Duodenal mucosa (tissue), 2 donors: ENCODE measurements at regions not wholly inside any gene's neighbourhood (a gene's known extent, or its start where the extent isn't known, plus 50 kb on each side); places are given as distances from the start of the nearest gene placed in this dataset.

ENCODE experiments used
- H3K27ac ChIP-seq: one replicate; pipeline ENCODE4 v1.7.0; 2013; ENCODE audit warnings: low read depth, low read length
- H3K27me3 ChIP-seq, 2 donors: one replicate each; pipeline ENCODE4 v1.7.0; 2013; ENCODE audit warnings: low read length in 2 of 2, control low read depth in 1 of 2; ENCODE audit not compliant: insufficient read depth in 2 of 2, control insufficient read depth in 1 of 2
- H3K36me3 ChIP-seq, 2 donors: one replicate each; pipeline ENCODE4 v1.7.0; 2013; ENCODE audit warnings: low read length in 2 of 2, control low read depth in 1 of 2; ENCODE audit not compliant: insufficient read depth in 2 of 2, control insufficient read depth in 1 of 2
- H3K4me1 ChIP-seq, 2 donors: one replicate each; pipeline ENCODE4 v1.7.0; 2013; ENCODE audit warnings: low read length in 2 of 2, control low read depth in 1 of 2; ENCODE audit not compliant: insufficient read depth in 2 of 2, control insufficient read depth in 1 of 2
- H3K4me3 ChIP-seq, 2 donors: one replicate each; pipeline ENCODE4 v1.7.0; 2013; ENCODE audit warnings: low read length in 2 of 2, low read depth in 1 of 2
- H3K9ac ChIP-seq, 2 donors: one replicate each; pipeline ENCODE4 v1.7.0; 2013; ENCODE audit warnings: low read length in 2 of 2, low read depth in 1 of 2
- H3K9me3 ChIP-seq, 2 donors: one replicate each; pipeline ENCODE4 v1.7.0; 2013; ENCODE audit warnings: low read length in 2 of 2, control low read depth in 1 of 2; ENCODE audit not compliant: control insufficient read depth in 1 of 2

DNA sequence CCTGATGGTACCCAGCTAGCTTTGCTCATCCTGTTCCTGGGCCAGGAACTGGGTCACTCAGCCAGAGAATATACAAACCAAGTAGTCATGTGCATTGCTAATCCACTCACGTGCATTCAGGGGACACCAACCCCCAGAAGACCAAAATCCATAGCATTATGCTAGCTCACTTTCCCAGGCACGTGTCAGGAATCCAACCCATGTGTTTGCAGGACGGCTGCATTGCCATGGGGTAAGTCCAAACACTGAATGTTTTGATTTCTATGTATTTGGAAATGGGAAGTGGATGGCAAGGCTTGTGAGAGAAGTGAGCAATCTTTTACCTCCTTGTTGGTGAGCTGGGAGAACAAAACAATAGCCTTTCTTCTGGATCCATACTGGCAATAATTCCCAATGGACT is 87.1 kb upstream of the FOXN3 start:
- no peak overlapping the region for H3K27ac ChIP-seq
- peaks cover 8 to 14% of the 10 kb centered on the region in 2 donors for H3K4me1 ChIP-seq
- peaks cover 0 to 6% of the 10 kb centered on the region in 2 donors for H3K36me3 ChIP-seq

GRCh38 chr14:89503431-89503996 is 86.5 kb upstream of the FOXN3 start:
- H3K9me3 ChIP-seq, result no peaks in the 10 kb centered on the region
- H3K27me3 ChIP-seq, result no peaks in the 10 kb centered on the region
- no peak overlapping the region for H3K4me3 ChIP-seq
- H3K4me1 ChIP-seq, result peaks cover 8 to 13% of the 10 kb centered on the region in 2 donors
- no peak overlapping the region for H3K27ac ChIP-seq
- peaks cover 0 to 6% of the 10 kb centered on the region in 2 donors for H3K36me3 ChIP-seq
- H3K9ac ChIP-seq, result no peak overlapping the region

More for the DNA sequence above, 87.1 kb upstream of the FOXN3 start:
- H3K9me3 ChIP-seq, result no peaks in the 10 kb centered on the region
- H3K4me3 ChIP-seq, result no peak overlapping the region
- H3K9ac ChIP-seq, result no peak overlapping the region
- no peaks in the 10 kb centered on the region for H3K27me3 ChIP-seq

DNA sequence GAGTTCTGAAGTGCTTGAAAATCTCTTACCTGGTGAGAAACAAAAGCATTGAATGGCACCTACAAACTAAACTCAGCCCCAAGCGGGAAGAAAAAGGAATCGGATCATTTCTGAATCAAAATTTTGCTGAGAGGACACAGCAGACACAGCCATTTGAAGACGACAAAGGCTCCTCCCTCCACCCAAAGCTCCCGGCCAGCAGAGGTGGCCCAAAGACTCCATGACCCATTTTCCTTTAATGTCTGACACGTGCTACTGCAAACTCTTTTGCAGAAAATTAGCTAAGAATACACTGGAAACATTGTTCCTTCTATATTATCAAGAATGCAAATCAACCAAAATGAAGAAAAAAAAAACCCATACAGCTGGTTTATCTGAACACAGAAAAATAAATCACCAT is 85.9 kb upstream of the FOXN3 start:
- H3K9me3 ChIP-seq, result no peaks in the 10 kb centered on the region

DNA sequence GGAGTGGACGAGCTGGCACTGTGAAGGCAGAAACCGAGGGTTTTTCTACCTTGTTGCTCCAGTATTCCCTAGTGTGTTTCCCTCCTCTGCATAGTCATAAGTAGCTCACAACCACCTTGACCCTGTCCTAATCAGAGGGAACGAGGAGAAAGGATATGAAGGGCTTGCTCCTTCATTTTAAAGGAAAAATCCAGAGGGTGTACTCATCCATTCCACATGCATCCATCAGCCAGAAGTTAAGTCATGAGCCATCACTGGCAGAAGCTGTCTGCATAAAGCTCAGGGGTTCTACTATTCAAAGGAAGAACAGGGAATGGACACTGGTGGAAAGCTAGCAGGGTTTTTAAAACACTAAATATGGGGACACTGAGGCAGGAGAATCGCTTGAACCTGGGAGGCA is 84.3 kb upstream of the FOXN3 start:
- H3K27me3 ChIP-seq, result no peaks in the 10 kb centered on the region
- no peak overlapping the region for H3K9ac ChIP-seq
- H3K36me3 ChIP-seq, result peaks cover 0 to 6% of the 10 kb centered on the region in 2 donors
- no peak overlapping the region for H3K4me3 ChIP-seq
- peaks cover 7 to 8% of the 10 kb centered on the region in 2 donors for H3K4me1 ChIP-seq
- H3K27ac ChIP-seq, result no peak overlapping the region
- H3K9me3 ChIP-seq, result no peaks in the 10 kb centered on the region

More for the DNA sequence above, 85.9 kb upstream of the FOXN3 start:
- Histone ChIP-seq H3K4me3 (no peak overlapping the region), H3K36me3 (peaks cover 0 to 6% of the 10 kb centered on the region in 2 donors), H3K27ac (no peak overlapping the region), H3K4me1 (peaks cover 7 to 8% of the 10 kb centered on the region in 2 donors), H3K9ac (no peak overlapping the region), H3K27me3 (no peaks in the 10 kb centered on the region)

DNA sequence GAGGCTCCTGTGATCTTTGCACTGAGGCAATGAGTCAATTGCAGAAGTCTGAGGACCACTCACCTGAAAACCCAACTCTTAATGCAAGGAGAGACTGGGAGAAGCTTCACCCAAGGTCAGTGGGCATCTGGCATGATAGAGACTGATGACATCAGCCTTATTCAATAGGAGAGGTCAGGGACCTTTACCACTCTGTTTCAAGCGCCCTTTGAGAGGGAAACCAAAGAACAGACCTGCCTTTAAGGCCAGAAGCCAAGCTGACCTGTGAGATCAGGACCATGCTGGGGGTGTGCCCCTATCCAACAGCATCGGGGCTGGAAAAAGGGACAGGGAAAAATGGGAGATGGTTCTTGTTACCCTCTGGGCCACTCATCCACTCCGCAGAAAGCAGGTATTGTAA is 83.3 kb upstream of the FOXN3 start:
- Histone ChIP-seq H3K9me3 (no peaks in the 10 kb centered on the region), H3K9ac (no peak overlapping the region), H3K36me3 (peaks cover 0 to 6% of the 10 kb centered on the region in 2 donors), H3K27me3 (no peaks in the 10 kb centered on the region), H3K4me1 (peaks cover 7 to 8% of the 10 kb centered on the region in 2 donors), H3K27ac (no peak overlapping the region), H3K4me3 (no peak overlapping the region)

- Histone ChIP-seq H3K4me3 (no peak overlapping the region), H3K27me3 (no peaks in the 10 kb centered on the region), H3K4me1 (peaks cover 0 to 4% of the 10 kb centered on the region in 2 donors), H3K9me3 (no peaks in the 10 kb centered on the region), H3K27ac (no peak overlapping the region), H3K36me3 (peaks cover 0 to 6% of the 10 kb centered on the region in 2 donors), H3K9ac (no peak overlapping the region)
Observed at GRCh38 chr14:89498878-89499277, 81.8 kb upstream of the FOXN3 start.

DNA sequence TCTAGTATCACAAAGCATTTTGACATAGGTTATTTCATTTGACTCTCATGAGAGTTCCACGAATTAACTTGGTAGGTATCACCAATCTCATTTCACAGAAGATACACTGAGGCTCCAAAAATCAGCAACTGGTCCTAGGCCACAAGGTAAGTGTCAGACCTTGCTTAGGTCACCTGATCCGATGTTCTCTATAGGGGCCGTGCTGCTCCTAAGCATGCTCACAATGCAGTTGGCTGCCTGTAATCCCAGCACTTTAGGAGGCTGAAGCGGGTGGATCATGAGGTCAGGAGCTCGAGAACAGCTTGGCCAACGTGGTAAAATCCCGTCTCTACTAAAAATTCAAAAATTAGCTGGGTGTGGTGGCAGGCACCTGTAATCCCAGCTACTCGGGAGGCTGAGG is 78.7 kb upstream of the FOXN3 start:
- no peak overlapping the region for H3K4me3 ChIP-seq

DNA sequence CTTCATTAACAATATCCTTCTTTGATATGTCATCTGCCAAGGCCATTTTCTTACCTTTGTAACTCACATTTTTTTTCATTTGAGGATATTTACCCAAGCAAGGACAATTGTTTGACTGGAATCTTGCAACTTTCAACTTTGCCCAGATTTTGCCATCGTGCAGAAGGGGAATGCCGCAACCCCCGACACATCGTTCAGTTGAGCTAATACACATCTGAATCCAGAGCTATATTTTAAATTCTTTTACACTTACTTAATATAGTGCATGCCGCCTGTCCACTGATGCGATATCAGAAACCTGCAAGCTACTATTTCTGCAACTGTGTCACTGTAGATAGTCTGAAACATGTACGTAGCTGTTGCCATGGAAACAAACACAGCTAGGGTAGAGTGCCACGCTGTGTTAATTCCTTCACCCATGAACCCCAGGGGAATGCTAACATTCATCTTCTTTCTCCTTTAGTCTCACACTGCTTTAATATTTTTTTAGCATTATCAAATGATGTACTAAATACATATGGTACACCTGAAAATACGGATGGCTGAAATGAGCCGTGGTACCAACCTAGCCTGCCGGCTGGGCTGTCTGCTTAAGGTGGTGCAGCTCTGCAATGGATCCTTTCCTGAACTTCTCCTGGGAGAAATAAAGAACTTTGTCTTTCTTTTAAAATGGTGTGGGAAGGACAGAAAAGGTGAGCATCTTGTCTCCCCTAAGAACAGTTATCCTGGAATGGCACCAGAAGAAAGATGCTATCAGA is 77.0 kb upstream of the FOXN3 start:
- Histone ChIP-seq H3K27me3 (no peaks in the 10 kb centered on the region), H3K27ac (no peak overlapping the region), H3K4me1 (no peaks in the 10 kb centered on the region), H3K36me3 (no peaks in the 10 kb centered on the region), H3K4me3 (no peak overlapping the region), H3K9ac (no peak overlapping the region), H3K9me3 (no peaks in the 10 kb centered on the region)

More for the DNA sequence above, 78.7 kb upstream of the FOXN3 start:
- Histone ChIP-seq H3K4me1 (no peaks in the 10 kb centered on the region), H3K27me3 (no peaks in the 10 kb centered on the region), H3K36me3 (peaks cover 0 to 4% of the 10 kb centered on the region in 2 donors), H3K9me3 (no peaks in the 10 kb centered on the region), H3K9ac (no peak overlapping the region), H3K27ac (no peak overlapping the region)

- H3K9me3 ChIP-seq, result no peaks in the 10 kb centered on the region
- no peaks in the 10 kb centered on the region for H3K4me1 ChIP-seq
- no peak overlapping the region for H3K9ac ChIP-seq
- no peak overlapping the region for H3K27ac ChIP-seq
- H3K36me3 ChIP-seq, result no peaks in the 10 kb centered on the region
- H3K4me3 ChIP-seq, result no peak overlapping the region
- H3K27me3 ChIP-seq, result no peaks in the 10 kb centered on the region
Observed at GRCh38 chr14:89493406-89493805, 76.4 kb upstream of the FOXN3 start.

GRCh38 chr14:89491711-89492381 is 74.8 kb upstream of the FOXN3 start:
- H3K27me3 ChIP-seq, result no peaks in the 10 kb centered on the region
- H3K4me1 ChIP-seq, result no peaks in the 10 kb centered on the region
- no peak overlapping the region for H3K27ac ChIP-seq
- H3K9me3 ChIP-seq, result no peaks in the 10 kb centered on the region
- H3K9ac ChIP-seq, result no peak overlapping the region
- H3K4me3 ChIP-seq, result no peak overlapping the region
- no peaks in the 10 kb centered on the region for H3K36me3 ChIP-seq
